H9 (cell line): ENCODE measurements at regions not wholly inside any gene's neighbourhood (a gene's known extent, or its start where the extent isn't known, plus 50 kb on each side); places are given as distances from the start of the nearest gene placed in this dataset.

Experiments used
- DNase-seq: peaks from one replicate; pipeline ENCODE4 v3.0.0-alpha.2; 2017
- H2AFZ ChIP-seq: one replicate; pipeline ENCODE4 v1.6.1; 2013; ENCODE audit warnings: mild to moderate bottlenecking, low read length, control low read depth, moderate library complexity
- H2AK5ac ChIP-seq: 2 replicates; pipeline ENCODE4 v1.6.1; 2013; ENCODE audit warnings: low read length, control low read depth, mixed read lengths; ENCODE audit not compliant: insufficient read length
- H2BK120ac ChIP-seq: one replicate; pipeline ENCODE4 v1.6.1; 2013; ENCODE audit warnings: low read depth, mild to moderate bottlenecking, low read length, control low read depth, inconsistent platforms; ENCODE audit not compliant: poor library complexity, severe bottlenecking
- H2BK12ac ChIP-seq: 2 replicates; pipeline ENCODE4 v1.6.1; 2013; ENCODE audit warnings: low read length, control low read depth, mixed read lengths, low read depth; ENCODE audit not compliant: insufficient read length
- H2BK15ac ChIP-seq: 2 replicates; pipeline ENCODE4 v1.6.1; 2013; ENCODE audit warnings: low read depth, low read length, control low read depth
- H2BK20ac ChIP-seq: one replicate; pipeline ENCODE4 v1.6.1; 2013; ENCODE audit warnings: low read depth, mild to moderate bottlenecking, low read length, control low read depth, inconsistent platforms; ENCODE audit not compliant: poor library complexity, severe bottlenecking
- H2BK5ac ChIP-seq: 2 replicates; pipeline ENCODE4 v1.6.1; 2013; ENCODE audit warnings: low read length, control low read depth, mixed read lengths; ENCODE audit not compliant: insufficient read length
- H3K14ac ChIP-seq: 2 replicates; pipeline ENCODE4 v1.6.1; 2013; ENCODE audit warnings: low read length, control low read depth; ENCODE audit not compliant: insufficient read depth
- H3K18ac ChIP-seq: 2 replicates; pipeline ENCODE4 v1.6.1; 2013; ENCODE audit warnings: low read depth, mild to moderate bottlenecking, mixed read lengths, low read length, control low read depth; ENCODE audit not compliant: insufficient read length
- H3K23ac ChIP-seq: 2 replicates; pipeline ENCODE4 v1.6.1; 2013; ENCODE audit warnings: low read length, control low read depth, mixed read lengths, low read depth; ENCODE audit not compliant: insufficient read length
- H3K23me2 ChIP-seq: 2 replicates; pipeline ENCODE4 v1.6.1; 2013; ENCODE audit warnings: low read depth, mild to moderate bottlenecking, mixed read lengths, low read length, control low read depth; ENCODE audit not compliant: insufficient read length, poor library complexity, severe bottlenecking
- H3K27ac ChIP-seq: 2 replicates; pipeline ENCODE4 v1.5.1; 2013; ENCODE audit warnings: low read length, control low read depth, mixed read lengths, low read depth; ENCODE audit not compliant: insufficient read length
- H3K27me3 ChIP-seq: 2 replicates; pipeline ENCODE4 v1.6.1; 2013; ENCODE audit warnings: low read length, control low read depth, inconsistent platforms; ENCODE audit not compliant: insufficient read depth
- H3K4ac ChIP-seq: 2 replicates; pipeline ENCODE4 v1.6.1; 2013; ENCODE audit warnings: low read depth, mild to moderate bottlenecking, control low read depth, inconsistent platforms, low read length, moderate library complexity
- H3K4me1 ChIP-seq: 2 replicates; pipeline ENCODE4 v1.6.1; 2013; ENCODE audit warnings: low read length, control low read depth, inconsistent platforms; ENCODE audit not compliant: insufficient read depth
- H3K4me2 ChIP-seq: 2 replicates; pipeline ENCODE4 v1.6.1; 2013; ENCODE audit warnings: low read length, control low read depth, mixed read lengths; ENCODE audit not compliant: insufficient read length, insufficient read depth
- H3K56ac ChIP-seq: 2 replicates; pipeline ENCODE4 v1.6.1; 2013; ENCODE audit warnings: low read depth, mild to moderate bottlenecking, mixed read lengths, low read length, control low read depth; ENCODE audit not compliant: insufficient read length
- H3K79me1 ChIP-seq: 2 replicates; pipeline ENCODE4 v1.6.1; 2013; ENCODE audit warnings: low read depth, mild to moderate bottlenecking, moderate library complexity, low read length, control low read depth, inconsistent platforms; ENCODE audit not compliant: insufficient read depth, poor library complexity, severe bottlenecking
- H3K79me2 ChIP-seq: 2 replicates; pipeline ENCODE4 v1.6.1; 2013; ENCODE audit warnings: low read length, control low read depth, inconsistent platforms; ENCODE audit not compliant: insufficient read depth
- H3K9ac ChIP-seq: 2 replicates; pipeline ENCODE4 v1.6.1; 2013; ENCODE audit warnings: low read length, control low read depth, mixed read lengths; ENCODE audit not compliant: insufficient read length; ENCODE audit errors: extremely low read depth
- H3K9me3 ChIP-seq: one replicate; pipeline ENCODE4 v1.6.1; 2013; ENCODE audit warnings: low read depth, low read length, inconsistent platforms; ENCODE audit not compliant: control insufficient read depth
- H3T11ph ChIP-seq: one replicate; pipeline ENCODE4 v1.6.1; 2013; ENCODE audit warnings: mild to moderate bottlenecking, low read length, control low read depth, inconsistent platforms
- H4K20me1 ChIP-seq: one replicate; pipeline ENCODE4 v1.6.1; 2013; ENCODE audit not compliant: control insufficient read depth, insufficient read length, insufficient read depth
- H4K5ac ChIP-seq: 2 replicates; pipeline ENCODE4 v1.6.1; 2013; ENCODE audit warnings: low read depth, mild to moderate bottlenecking, mixed read lengths, low read length, control low read depth; ENCODE audit not compliant: insufficient read length
- H4K8ac ChIP-seq: replicated peaks from 2 replicates; pipeline ENCODE4 v1.6.1; 2013; ENCODE audit warnings: low read length, control low read depth, mixed read lengths, low read depth; ENCODE audit not compliant: insufficient read length
- H4K91ac ChIP-seq: 2 replicates; pipeline ENCODE4 v1.6.1; 2013; ENCODE audit warnings: low read depth, mild to moderate bottlenecking, moderate library complexity, mixed read lengths, low read length, control low read depth; ENCODE audit not compliant: insufficient read length
- H3K27ac Mint-ChIP-seq, 3 experiments: 2 replicates in 2 of 3; 3 replicates in 1 of 3; pipeline ENCODE4 v1.8.0; 2020 to 2021; ENCODE audit warnings: mixed read lengths in 3 of 3, mild to moderate bottlenecking in 1 of 3, moderate library complexity in 1 of 3
- H3K27me3 Mint-ChIP-seq: 2 replicates; pipeline ENCODE4 v1.8.0; 2021; ENCODE audit warnings: low read depth, mild to moderate bottlenecking, moderate library complexity, mixed read lengths
- H3K36me3 Mint-ChIP-seq, 3 experiments: 2 replicates in 2 of 3; 3 replicates in 1 of 3; pipeline ENCODE4 v1.8.0; 2020 to 2021; ENCODE audit warnings: low read depth in 3 of 3, mixed read lengths in 3 of 3; ENCODE audit not compliant: insufficient read depth in 1 of 3
- H3K4me1 Mint-ChIP-seq, 2 experiments: 2 replicates each; pipeline ENCODE4 v1.8.0; 2020; ENCODE audit warnings: mixed read lengths in 2 of 2
- H3K4me3 Mint-ChIP-seq, 2 experiments: 2 replicates in 1 of 2; 3 replicates in 1 of 2; pipeline ENCODE4 v1.8.0; 2020 to 2021; ENCODE audit warnings: mild to moderate bottlenecking in 2 of 2, mixed read lengths in 2 of 2, moderate library complexity in 1 of 2
- H3K9me3 Mint-ChIP-seq, 2 experiments: 2 replicates in 1 of 2; 3 replicates in 1 of 2; pipeline ENCODE4 v1.8.0; 2020; ENCODE audit warnings: mild to moderate bottlenecking in 2 of 2, mixed read lengths in 2 of 2, moderate library complexity in 1 of 2
- WGBS: extraction: QIAGEN DNeasy Blood & Tissue Kit; methylation state at CpG from one replicate; pipeline ENCODE4 v1.1.7; 2013; ENCODE audit warnings: missing lambda C conversion rate, low lambda C conversion rate, mixed read lengths; ENCODE audit not compliant: insufficient read length; ENCODE audit errors: extremely low coverage; 5-methylcytosine and 5-hydroxymethylcytosine counted together
- TF ChIP-seq, protein P1 (sequence below): fragments of 200-600 bp; sonication (generic); conservative IDR thresholded peaks from 3 replicates; pipeline ENCODE4 v1.8.0; 2021; ENCODE audit warnings: antibody characterized with exemption, mild to moderate bottlenecking

GRCh38 chr14:95418858-95419257 is 97.6 kb downstream of the SYNE3 start:
- no peak overlapping the region for H3K23ac ChIP-seq
- H3K23me2 ChIP-seq: no peaks in the 10 kb centered on the region
- no peak overlapping the region for H4K91ac ChIP-seq
- H3K9ac ChIP-seq: no peak overlapping the region
- no peak overlapping the region for H2BK120ac ChIP-seq
- no peaks in the 10 kb centered on the region for H3K79me2 ChIP-seq
- no peaks in the 10 kb centered on the region for H3K36me3 Mint-ChIP-seq
- H3K27me3 ChIP-seq: no peaks in the 10 kb centered on the region
- no peaks in the 10 kb centered on the region for H3K79me1 ChIP-seq
- H2AK5ac ChIP-seq: no peak overlapping the region
- no peak overlapping the region for H2BK5ac ChIP-seq
- no peak overlapping the region for H3K4me2 ChIP-seq
- no peak overlapping the region for H3K56ac ChIP-seq
- no peaks in the 10 kb centered on the region for H3K4me1 ChIP-seq
- H2BK20ac ChIP-seq: no peak overlapping the region
- peaks cover 5 to 8% of the 10 kb centered on the region in 2 experiments for H3K9me3 Mint-ChIP-seq
- no peak overlapping the region for H3T11ph ChIP-seq
- no peak overlapping the region for H2BK15ac ChIP-seq
- no peak overlapping the region for H3K4ac ChIP-seq
- no peak overlapping the region for H4K5ac ChIP-seq
- no peak overlapping the region for H3K4me3 Mint-ChIP-seq
- no peak overlapping the region for H2BK12ac ChIP-seq
- H3K4me1 Mint-ChIP-seq: peaks cover 4 to 7% of the 10 kb centered on the region in 2 experiments; a peak in 3 of 4 replicates
- no peak overlapping the region for H3K14ac ChIP-seq
- no peak overlapping the region for H3K27ac Mint-ChIP-seq
- no peak overlapping the region for H3K18ac ChIP-seq
- H3K27me3 Mint-ChIP-seq: peaks cover 19% of the 10 kb centered on the region
- H3K27ac ChIP-seq: no peak overlapping the region
- H2AFZ ChIP-seq: no peak overlapping the region
- no peaks in the 10 kb centered on the region for H4K20me1 ChIP-seq
- no peak overlapping the region for H4K8ac ChIP-seq
- TF ChIP-seq, protein P1, sequence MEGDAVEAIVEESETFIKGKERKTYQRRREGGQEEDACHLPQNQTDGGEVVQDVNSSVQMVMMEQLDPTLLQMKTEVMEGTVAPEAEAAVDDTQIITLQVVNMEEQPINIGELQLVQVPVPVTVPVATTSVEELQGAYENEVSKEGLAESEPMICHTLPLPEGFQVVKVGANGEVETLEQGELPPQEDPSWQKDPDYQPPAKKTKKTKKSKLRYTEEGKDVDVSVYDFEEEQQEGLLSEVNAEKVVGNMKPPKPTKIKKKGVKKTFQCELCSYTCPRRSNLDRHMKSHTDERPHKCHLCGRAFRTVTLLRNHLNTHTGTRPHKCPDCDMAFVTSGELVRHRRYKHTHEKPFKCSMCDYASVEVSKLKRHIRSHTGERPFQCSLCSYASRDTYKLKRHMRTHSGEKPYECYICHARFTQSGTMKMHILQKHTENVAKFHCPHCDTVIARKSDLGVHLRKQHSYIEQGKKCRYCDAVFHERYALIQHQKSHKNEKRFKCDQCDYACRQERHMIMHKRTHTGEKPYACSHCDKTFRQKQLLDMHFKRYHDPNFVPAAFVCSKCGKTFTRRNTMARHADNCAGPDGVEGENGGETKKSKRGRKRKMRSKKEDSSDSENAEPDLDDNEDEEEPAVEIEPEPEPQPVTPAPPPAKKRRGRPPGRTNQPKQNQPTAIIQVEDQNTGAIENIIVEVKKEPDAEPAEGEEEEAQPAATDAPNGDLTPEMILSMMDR: no peak
- no CpG with 5 or more reads among the region's 3 CpGs for WGBS
- DNase-seq: no peak
- no peaks in the 10 kb centered on the region for H3K9me3 ChIP-seq
